Aorta (tissue), 5 donors: ENCODE measurements at regions not wholly inside any gene's neighbourhood (a gene's known extent, or its start where the extent isn't known, plus 50 kb on each side); places are given as distances from the start of the nearest gene placed in this dataset.

Source experiments
- ATAC-seq: fragments of 200-7000 bp; cut with Tn5 transposase; one replicate; pipeline ENCODE4 v1.9.1; 2022; ENCODE audit warnings: moderate library complexity; ENCODE audit not compliant: low FRiP score
- DNase-seq, 2 donors: peaks; one replicate each; pipeline ENCODE4 v3.0.0-alpha.2; 2020
- H3K27ac ChIP-seq, 2 donors: one replicate each; pipeline ENCODE4 v1.5.1; 2013; ENCODE audit warnings: low read length in 2 of 2, mild to moderate bottlenecking in 2 of 2, moderate library complexity in 2 of 2, control low read depth in 1 of 2, inconsistent platforms in 1 of 2, low read depth in 1 of 2
- H3K27me3 ChIP-seq, 2 donors: one replicate each; pipeline ENCODE4 v1.6.1; 2013; ENCODE audit warnings: control low read depth in 1 of 2, low read length in 1 of 2, mild to moderate bottlenecking in 1 of 2, moderate library complexity in 1 of 2; ENCODE audit not compliant: insufficient read depth in 2 of 2, control insufficient read depth in 1 of 2
- H3K36me3 ChIP-seq, 2 donors: one replicate each; pipeline ENCODE4 v1.6.1; 2013; ENCODE audit warnings: control low read depth in 1 of 2, low read length in 1 of 2, mild to moderate bottlenecking in 1 of 2; ENCODE audit not compliant: insufficient read depth in 2 of 2, control insufficient read depth in 1 of 2
- H3K4me1 ChIP-seq, 2 donors: one replicate each; pipeline ENCODE4 v1.6.1; 2013; ENCODE audit warnings: low read length in 2 of 2, control low read depth in 1 of 2, mild to moderate bottlenecking in 1 of 2, moderate library complexity in 1 of 2; ENCODE audit not compliant: insufficient read depth in 2 of 2, control insufficient read depth in 1 of 2
- H3K4me3 ChIP-seq, 2 donors: one replicate each; pipeline ENCODE4 v1.5.1; 2013; ENCODE audit warnings: low read length in 2 of 2, control low read depth in 1 of 2, mild to moderate bottlenecking in 1 of 2
- H3K9me3 ChIP-seq: one replicate; pipeline ENCODE4 v1.6.1; 2013; ENCODE audit warnings: mild to moderate bottlenecking, low read length; ENCODE audit not compliant: control insufficient read depth
- WGBS, 2 donors: extraction: QIAGEN DNeasy Blood & Tissue Kit; methylation state at CpG; one replicate each; pipeline ENCODE4 v1.1.7; 2013; 5-methylcytosine and 5-hydroxymethylcytosine counted together
- intact Hi-C, 2 donors: fragments of 100-400 bp; cut with DNase I; formaldehyde crosslinking; loops; one replicate each; pipeline versions ENCODE4 v1.14.2 to v1.15.0; 2022
- donor health status: healthy with polysubstance abuse.
- donor health status: Bipolar disorder and iron deficiency.
- donor health status: DM: no; HTN: no; CAD: no.
- donor health status: DM: no; HTN: no; CAD: no.
- donor health status: DM: yes; HTN: yes; CAD: no.

GRCh38 chr12:71216725-71217579 is 59.2 kb upstream of the TSPAN8 start:
- H3K4me1 ChIP-seq: no peaks in the 10 kb centered on the region
- no peaks in the 10 kb centered on the region for H3K27me3 ChIP-seq
- 49 to 59% methylated on average over 4 of the region's 4 CpGs for WGBS, 2 donors
- ATAC-seq (no peak), DNase-seq (no peak)
- no peaks in the 10 kb centered on the region for H3K9me3 ChIP-seq
- H3K36me3 ChIP-seq: no peaks in the 10 kb centered on the region
- no peak overlapping the region for H3K27ac ChIP-seq
- intact Hi-C loops: loop anchor here (5.0 kb wide), 2 partner anchors 175 to 530 kb away; no protein-coding TSS in a partner anchor
- no peak overlapping the region for H3K4me3 ChIP-seq

- Histone ChIP-seq H3K36me3 (no peaks in the 10 kb centered on the region), H3K27ac (no peak overlapping the region), H3K4me3 (no peak overlapping the region), H3K27me3 (no peaks in the 10 kb centered on the region), H3K9me3 (no peaks in the 10 kb centered on the region), H3K4me1 (no peaks in the 10 kb centered on the region)
- intact Hi-C loops: loop anchor here (5.0 kb wide), 2 partner anchors 178 to 533 kb away; no protein-coding TSS in a partner anchor
- DNase-seq (no peak), ATAC-seq (no peak)
- WGBS, 2 donors: 18 to 28% methylated on average over 6 of the region's 6 CpGs
Observed at GRCh38 chr12:71214511-71215285, 56.9 kb upstream of the TSPAN8 start.

DNA sequence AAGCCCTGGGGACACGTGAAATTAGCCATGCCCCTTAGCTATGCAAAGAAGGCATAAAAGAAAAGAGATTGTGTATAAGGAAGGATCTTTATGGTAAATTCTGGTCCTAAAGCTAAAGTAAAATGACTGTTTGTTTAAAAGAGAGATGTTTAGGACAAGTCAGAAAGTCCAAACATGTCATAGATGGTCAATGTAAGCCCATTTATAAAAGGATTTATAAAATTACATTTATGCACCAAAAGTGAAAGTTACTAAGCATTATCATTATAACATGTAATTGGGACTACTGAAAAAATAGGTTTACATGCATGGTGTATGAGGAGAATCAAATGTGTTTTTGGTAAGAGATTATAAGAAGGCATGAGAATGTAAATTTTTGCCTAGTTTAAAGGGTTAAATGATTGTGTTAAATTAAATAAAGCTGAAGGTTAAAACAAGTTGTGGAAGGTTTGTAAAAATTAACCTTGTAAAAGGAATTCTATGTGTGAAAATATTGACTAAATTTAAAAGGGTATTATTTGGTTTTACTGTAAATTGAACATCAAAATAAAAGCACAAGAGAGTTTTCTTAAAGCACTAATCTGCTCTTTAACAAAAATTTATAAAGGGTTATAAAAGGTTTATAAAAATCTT is 50.4 kb upstream of the TSPAN8 start:
- H3K9me3 ChIP-seq: no peaks in the 10 kb centered on the region
- DNase-seq: no peak
- WGBS, 2 donors: 37 to 39% methylated on average over 1 of the region's 1 CpG
- no peak overlapping the region for H3K27ac ChIP-seq
- no peak for ATAC-seq
- no peak overlapping the region for H3K4me3 ChIP-seq
- H3K4me1 ChIP-seq: no peaks in the 10 kb centered on the region
- no peaks in the 10 kb centered on the region for H3K27me3 ChIP-seq
- no peaks in the 10 kb centered on the region for H3K36me3 ChIP-seq
- intact Hi-C loops: no loop called here
